GM20000 (cell line): ENCODE measurements at regions not wholly inside any gene's neighbourhood (a gene's known extent, or its start where the extent isn't known, plus 50 kb on each side); places are given as distances from the start of the nearest gene placed in this dataset.

Source experiments
- DNase-seq: peaks from one replicate; pipeline ENCODE4 v3.0.0; 2012; ENCODE audit warnings: low spot score
- CTCF ChIP-seq: IDR thresholded peaks from 2 replicates; pipeline ENCODE4 v1.5.1; 2012; ENCODE audit warnings: mild to moderate bottlenecking, control low read depth; ENCODE audit errors: extremely low read depth, missing control alignments

DNA sequence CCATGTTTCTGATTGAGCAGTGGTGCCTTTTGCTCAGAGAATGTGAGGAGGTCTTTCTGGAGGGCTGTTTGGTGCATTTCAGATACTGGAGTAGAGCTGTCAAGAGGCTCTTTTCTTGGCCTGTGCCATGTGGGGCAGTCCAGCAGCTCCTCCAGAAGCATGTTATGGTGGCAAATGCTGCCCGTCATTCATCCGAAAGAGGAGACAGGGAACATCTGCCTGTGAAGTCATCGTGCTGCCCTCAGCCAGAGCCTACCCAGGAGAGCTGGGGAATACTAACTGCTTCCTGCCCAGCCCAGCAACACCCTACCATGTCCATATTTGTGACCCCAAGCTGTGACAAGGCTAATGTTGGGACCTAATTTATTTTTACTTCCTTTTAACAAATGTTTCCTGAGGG is 82.2 kb upstream of the SLC6A6 start:
- DNase-seq: no peak
- no peak for TF ChIP-seq CTCF

GRCh38 chr3:14322001-14322400 is 80.4 kb upstream of the SLC6A6 start:
- no peak for TF ChIP-seq CTCF

GRCh38 chr3:14322667-14323295 is 79.6 kb upstream of the SLC6A6 start:
- no peak for DNase-seq
- TF ChIP-seq CTCF: no peak

More at GRCh38 chr3:14322001-14322400, 80.4 kb upstream of the SLC6A6 start:
- no peak for DNase-seq

GRCh38 chr3:14323401-14324223 is 78.8 kb upstream of the SLC6A6 start:
- TF ChIP-seq CTCF: no peak

GRCh38 chr3:14324224-14324944 is 78.0 kb upstream of the SLC6A6 start:
- no peak for TF ChIP-seq CTCF
- no peak for DNase-seq

More at GRCh38 chr3:14323401-14324223, 78.8 kb upstream of the SLC6A6 start:
- no peak for DNase-seq

DNA sequence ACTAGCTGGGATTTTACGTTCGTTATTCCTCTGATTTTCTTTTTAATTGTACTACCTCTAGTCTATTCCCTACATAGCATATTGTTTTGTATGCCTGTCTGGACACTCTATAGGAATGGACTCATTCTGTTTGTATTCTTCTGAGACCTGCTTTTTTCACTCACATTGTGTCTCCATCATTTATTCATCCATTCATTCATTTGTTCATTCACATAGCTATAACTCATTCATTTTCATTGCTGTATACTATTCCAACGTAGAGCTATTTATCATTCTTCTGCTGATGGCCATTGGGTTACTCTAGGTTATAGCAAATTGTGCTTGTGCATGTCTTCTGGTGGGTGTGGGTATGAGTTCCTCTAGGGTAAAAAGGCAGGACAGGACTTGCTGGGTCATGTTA is 74.0 kb upstream of the SLC6A6 start:
- DNase-seq: no peak
- TF ChIP-seq CTCF: no peak
